ENCODE measurements at regions not wholly inside any gene's neighbourhood (a gene's known extent, or its start where the extent isn't known, plus 50 kb on each side); places are given as distances from the start of the nearest gene placed in this dataset.

DNA sequence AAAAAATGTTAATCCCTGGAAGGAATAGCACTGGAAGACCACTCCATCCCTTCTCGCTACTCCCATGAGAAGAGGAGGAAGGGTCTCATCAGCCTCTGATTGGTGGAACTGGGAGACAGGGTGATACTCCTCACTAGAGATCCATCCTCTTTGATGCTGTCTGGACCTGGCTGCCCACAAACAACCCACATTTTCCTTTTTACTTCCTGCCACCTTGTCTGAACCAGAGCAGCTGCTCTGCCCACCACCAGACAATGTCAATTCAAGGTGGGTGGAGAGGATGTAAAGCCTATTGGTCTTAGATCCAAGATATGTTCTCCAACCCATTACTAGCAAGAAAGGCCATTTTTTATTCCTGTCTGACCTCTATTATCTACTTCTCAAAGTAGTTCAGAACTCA lies 246.9 kb upstream of the TANK start (continued):
- TF ChIP-seq, protein P1, sequence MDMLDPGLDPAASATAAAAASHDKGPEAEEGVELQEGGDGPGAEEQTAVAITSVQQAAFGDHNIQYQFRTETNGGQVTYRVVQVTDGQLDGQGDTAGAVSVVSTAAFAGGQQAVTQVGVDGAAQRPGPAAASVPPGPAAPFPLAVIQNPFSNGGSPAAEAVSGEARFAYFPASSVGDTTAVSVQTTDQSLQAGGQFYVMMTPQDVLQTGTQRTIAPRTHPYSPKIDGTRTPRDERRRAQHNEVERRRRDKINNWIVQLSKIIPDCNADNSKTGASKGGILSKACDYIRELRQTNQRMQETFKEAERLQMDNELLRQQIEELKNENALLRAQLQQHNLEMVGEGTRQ (CRISPR knock-in tag; IDR thresholded peaks at IDR 0.05): no peak
- TF ChIP-seq, protein P2, sequence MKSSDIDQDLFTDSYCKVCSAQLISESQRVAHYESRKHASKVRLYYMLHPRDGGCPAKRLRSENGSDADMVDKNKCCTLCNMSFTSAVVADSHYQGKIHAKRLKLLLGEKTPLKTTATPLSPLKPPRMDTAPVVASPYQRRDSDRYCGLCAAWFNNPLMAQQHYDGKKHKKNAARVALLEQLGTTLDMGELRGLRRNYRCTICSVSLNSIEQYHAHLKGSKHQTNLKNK (CRISPR knock-in tag; IDR thresholded peaks at IDR 0.05): no peak

DNA sequence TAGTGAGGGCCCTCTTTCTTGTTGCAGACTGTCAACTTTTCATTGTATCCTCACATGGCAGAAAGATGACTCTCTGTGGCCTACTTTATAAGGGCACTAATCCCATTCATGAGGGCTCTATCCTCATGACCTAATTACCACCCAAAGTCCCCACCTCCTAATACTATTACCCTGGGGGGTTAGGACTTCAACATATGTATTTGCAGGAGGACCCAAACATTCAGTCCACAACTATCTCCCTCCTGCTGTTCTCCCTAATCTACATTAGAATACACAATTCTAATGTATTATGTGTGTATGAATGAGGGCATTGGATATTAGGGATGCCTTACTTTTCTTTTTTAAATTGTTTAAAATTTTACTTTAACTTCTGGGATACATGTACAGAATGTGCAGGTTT lies 246.0 kb upstream of the TANK start:
- CTCF ChIA-PET: no interaction called here
- H3K27ac Mint-ChIP-seq: no peak overlapping the region
- POLR2A ChIA-PET: no interaction called here
- peaks cover 77% of the 10 kb centered on the region for H3K27me3 Mint-ChIP-seq (ENCODE audit: low read depth)
- no peaks in the 10 kb centered on the region for H3K36me3 Mint-ChIP-seq
- ATAC-seq: peak; percentile 31; the same call in 1 of the 2 replicates
- peaks cover 4% of the 10 kb centered on the region; the same call in 1 of the 2 replicates for H3K9me3 Mint-ChIP-seq
- no peak for DNase-seq (ENCODE audit: low spot score)
- H3K4me3 Mint-ChIP-seq: no peak overlapping the region
- H3K4me1 Mint-ChIP-seq: peaks cover 10% of the 10 kb centered on the region; the same call in 1 of the 2 replicates
- TF ChIP-seq, protein P3, sequence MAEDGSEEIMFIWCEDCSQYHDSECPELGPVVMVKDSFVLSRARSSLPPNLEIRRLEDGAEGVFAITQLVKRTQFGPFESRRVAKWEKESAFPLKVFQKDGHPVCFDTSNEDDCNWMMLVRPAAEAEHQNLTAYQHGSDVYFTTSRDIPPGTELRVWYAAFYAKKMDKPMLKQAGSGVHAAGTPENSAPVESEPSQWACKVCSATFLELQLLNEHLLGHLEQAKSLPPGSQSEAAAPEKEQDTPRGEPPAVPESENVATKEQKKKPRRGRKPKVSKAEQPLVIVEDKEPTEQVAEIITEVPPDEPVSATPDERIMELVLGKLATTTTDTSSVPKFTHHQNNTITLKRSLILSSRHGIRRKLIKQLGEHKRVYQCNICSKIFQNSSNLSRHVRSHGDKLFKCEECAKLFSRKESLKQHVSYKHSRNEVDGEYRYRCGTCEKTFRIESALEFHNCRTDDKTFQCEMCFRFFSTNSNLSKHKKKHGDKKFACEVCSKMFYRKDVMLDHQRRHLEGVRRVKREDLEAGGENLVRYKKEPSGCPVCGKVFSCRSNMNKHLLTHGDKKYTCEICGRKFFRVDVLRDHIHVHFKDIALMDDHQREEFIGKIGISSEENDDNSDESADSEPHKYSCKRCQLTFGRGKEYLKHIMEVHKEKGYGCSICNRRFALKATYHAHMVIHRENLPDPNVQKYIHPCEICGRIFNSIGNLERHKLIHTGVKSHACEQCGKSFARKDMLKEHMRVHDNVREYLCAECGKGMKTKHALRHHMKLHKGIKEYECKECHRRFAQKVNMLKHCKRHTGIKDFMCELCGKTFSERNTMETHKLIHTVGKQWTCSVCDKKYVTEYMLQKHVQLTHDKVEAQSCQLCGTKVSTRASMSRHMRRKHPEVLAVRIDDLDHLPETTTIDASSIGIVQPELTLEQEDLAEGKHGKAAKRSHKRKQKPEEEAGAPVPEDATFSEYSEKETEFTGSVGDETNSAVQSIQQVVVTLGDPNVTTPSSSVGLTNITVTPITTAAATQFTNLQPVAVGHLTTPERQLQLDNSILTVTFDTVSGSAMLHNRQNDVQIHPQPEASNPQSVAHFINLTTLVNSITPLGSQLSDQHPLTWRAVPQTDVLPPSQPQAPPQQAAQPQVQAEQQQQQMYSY (CRISPR knock-in tag; IDR thresholded peaks at IDR 0.05): no peak
- TF ChIP-seq, protein P4, sequence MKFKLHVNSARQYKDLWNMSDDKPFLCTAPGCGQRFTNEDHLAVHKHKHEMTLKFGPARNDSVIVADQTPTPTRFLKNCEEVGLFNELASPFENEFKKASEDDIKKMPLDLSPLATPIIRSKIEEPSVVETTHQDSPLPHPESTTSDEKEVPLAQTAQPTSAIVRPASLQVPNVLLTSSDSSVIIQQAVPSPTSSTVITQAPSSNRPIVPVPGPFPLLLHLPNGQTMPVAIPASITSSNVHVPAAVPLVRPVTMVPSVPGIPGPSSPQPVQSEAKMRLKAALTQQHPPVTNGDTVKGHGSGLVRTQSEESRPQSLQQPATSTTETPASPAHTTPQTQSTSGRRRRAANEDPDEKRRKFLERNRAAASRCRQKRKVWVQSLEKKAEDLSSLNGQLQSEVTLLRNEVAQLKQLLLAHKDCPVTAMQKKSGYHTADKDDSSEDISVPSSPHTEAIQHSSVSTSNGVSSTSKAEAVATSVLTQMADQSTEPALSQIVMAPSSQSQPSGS (CRISPR knock-in tag; IDR thresholded peaks at IDR 0.05; ENCODE audit: borderline replicate concordance, low read depth): no peak
- no peak for TF ChIP-seq TEAD1 (CRISPR knock-in tag; IDR thresholded peaks at IDR 0.05)
- TF ChIP-seq, protein P5, sequence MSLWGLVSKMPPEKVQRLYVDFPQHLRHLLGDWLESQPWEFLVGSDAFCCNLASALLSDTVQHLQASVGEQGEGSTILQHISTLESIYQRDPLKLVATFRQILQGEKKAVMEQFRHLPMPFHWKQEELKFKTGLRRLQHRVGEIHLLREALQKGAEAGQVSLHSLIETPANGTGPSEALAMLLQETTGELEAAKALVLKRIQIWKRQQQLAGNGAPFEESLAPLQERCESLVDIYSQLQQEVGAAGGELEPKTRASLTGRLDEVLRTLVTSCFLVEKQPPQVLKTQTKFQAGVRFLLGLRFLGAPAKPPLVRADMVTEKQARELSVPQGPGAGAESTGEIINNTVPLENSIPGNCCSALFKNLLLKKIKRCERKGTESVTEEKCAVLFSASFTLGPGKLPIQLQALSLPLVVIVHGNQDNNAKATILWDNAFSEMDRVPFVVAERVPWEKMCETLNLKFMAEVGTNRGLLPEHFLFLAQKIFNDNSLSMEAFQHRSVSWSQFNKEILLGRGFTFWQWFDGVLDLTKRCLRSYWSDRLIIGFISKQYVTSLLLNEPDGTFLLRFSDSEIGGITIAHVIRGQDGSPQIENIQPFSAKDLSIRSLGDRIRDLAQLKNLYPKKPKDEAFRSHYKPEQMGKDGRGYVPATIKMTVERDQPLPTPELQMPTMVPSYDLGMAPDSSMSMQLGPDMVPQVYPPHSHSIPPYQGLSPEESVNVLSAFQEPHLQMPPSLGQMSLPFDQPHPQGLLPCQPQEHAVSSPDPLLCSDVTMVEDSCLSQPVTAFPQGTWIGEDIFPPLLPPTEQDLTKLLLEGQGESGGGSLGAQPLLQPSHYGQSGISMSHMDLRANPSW (CRISPR knock-in tag; conservative IDR thresholded peaks at IDR 0.05; ENCODE audit: low read depth): no peak
- TF ChIP-seq GABPB1 (CRISPR knock-in tag; IDR thresholded peaks at IDR 0.05): no peak
- TF ChIP-seq PRRX2 (CRISPR knock-in tag; IDR thresholded peaks at IDR 0.05): no peak
- TF ChIP-seq ZNF396 (CRISPR knock-in tag; IDR thresholded peaks at IDR 0.05; ENCODE audit: borderline replicate concordance): no peak
- TF ChIP-seq NR2C2 (CRISPR knock-in tag; IDR thresholded peaks at IDR 0.05): no peak
- TF ChIP-seq, protein P6, sequence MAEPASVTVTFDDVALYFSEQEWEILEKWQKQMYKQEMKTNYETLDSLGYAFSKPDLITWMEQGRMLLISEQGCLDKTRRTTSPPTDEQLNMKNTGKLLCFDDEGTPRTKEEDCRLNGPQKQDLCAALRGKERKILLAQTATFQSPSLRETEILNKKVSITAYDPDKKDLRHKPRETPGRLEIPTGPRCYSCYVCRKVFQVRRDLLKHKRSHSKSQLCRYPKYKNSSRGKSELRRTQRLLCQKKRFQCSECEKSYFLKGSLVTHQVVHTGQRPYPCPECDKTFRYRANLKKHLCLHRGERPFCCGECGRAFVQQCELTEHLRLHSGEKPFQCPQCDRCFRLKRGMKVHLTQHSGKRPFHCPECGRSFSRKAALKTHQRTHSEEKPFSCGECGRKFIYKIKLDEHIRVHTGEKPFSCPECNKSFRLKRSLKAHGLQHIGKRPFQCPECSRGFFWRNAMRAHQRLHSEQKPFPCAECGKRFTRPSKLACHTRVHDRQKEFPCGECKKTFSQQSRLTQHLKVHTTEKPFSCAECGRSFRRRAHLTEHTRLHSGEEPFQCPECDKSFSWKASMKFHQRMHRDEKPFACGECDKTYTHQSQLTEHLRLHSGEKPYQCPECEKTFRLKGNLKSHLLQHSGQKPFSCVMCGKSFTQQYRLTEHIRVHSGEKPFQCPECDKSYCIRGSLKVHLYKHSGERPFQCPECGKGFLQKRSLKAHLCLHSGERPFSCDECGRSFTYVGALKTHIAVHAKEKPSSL (CRISPR knock-in tag; conservative IDR thresholded peaks at IDR 0.05): no peak
- TF ChIP-seq ATF1 (CRISPR knock-in tag; IDR thresholded peaks at IDR 0.05): no peak
- TF ChIP-seq JAZF1 (CRISPR knock-in tag; IDR thresholded peaks at IDR 0.05): no peak
- TF ChIP-seq, protein P7, sequence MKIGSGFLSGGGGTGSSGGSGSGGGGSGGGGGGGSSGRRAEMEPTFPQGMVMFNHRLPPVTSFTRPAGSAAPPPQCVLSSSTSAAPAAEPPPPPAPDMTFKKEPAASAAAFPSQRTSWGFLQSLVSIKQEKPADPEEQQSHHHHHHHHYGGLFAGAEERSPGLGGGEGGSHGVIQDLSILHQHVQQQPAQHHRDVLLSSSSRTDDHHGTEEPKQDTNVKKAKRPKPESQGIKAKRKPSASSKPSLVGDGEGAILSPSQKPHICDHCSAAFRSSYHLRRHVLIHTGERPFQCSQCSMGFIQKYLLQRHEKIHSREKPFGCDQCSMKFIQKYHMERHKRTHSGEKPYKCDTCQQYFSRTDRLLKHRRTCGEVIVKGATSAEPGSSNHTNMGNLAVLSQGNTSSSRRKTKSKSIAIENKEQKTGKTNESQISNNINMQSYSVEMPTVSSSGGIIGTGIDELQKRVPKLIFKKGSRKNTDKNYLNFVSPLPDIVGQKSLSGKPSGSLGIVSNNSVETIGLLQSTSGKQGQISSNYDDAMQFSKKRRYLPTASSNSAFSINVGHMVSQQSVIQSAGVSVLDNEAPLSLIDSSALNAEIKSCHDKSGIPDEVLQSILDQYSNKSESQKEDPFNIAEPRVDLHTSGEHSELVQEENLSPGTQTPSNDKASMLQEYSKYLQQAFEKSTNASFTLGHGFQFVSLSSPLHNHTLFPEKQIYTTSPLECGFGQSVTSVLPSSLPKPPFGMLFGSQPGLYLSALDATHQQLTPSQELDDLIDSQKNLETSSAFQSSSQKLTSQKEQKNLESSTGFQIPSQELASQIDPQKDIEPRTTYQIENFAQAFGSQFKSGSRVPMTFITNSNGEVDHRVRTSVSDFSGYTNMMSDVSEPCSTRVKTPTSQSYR (CRISPR knock-in tag; IDR thresholded peaks at IDR 0.05): no peak
- no peak for TF ChIP-seq CREB1 (CRISPR knock-in tag; IDR thresholded peaks at IDR 0.05)
- TF ChIP-seq NFYB (CRISPR knock-in tag; conservative IDR thresholded peaks at IDR 0.05; ENCODE audit: low read depth): no peak
- TF ChIP-seq, protein P8, sequence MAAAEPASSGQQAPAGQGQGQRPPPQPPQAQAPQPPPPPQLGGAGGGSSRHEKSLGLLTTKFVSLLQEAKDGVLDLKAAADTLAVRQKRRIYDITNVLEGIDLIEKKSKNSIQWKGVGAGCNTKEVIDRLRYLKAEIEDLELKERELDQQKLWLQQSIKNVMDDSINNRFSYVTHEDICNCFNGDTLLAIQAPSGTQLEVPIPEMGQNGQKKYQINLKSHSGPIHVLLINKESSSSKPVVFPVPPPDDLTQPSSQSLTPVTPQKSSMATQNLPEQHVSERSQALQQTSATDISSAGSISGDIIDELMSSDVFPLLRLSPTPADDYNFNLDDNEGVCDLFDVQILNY (CRISPR knock-in tag; IDR thresholded peaks at IDR 0.05): no peak
- TF ChIP-seq IRF2 (CRISPR knock-in tag; IDR thresholded peaks at IDR 0.05; ENCODE audit: borderline replicate concordance, low read depth): no peak
- no peak for TF ChIP-seq RELA (CRISPR knock-in tag; IDR thresholded peaks at IDR 0.05; ENCODE audit: borderline replicate concordance)
